HEK293T (cell line): ENCODE measurements at regions not wholly inside any gene's neighbourhood (a gene's known extent, or its start where the extent isn't known, plus 50 kb on each side); places are given as distances from the start of the nearest gene placed in this dataset.

ENCODE experiments used
- ARNT ChIP-seq: fragments of 450-650 bp; IDR thresholded peaks from 2 replicates; pipeline ENCODE4 v1.6.1; 2017; ENCODE audit warnings: mild to moderate bottlenecking
- BHLHE40 ChIP-seq: fragments of 450-650 bp; IDR thresholded peaks from 2 replicates; pipeline ENCODE4 v1.6.1; 2016; ENCODE audit warnings: mild to moderate bottlenecking, moderate library complexity, borderline replicate concordance
- CTBP1 ChIP-seq: fragments of 450-650 bp; IDR thresholded peaks from 2 replicates; pipeline ENCODE4 v1.6.1; 2016; ENCODE audit warnings: borderline replicate concordance
- ELF4 ChIP-seq: fragments of 450-650 bp; IDR thresholded peaks from 2 replicates; pipeline ENCODE4 v1.6.1; 2017; ENCODE audit warnings: antibody characterized with exemption
- FOXA1 ChIP-seq: fragments of 450-650 bp; IDR thresholded peaks from 2 replicates; pipeline ENCODE4 v1.6.1; 2016; ENCODE audit warnings: mild to moderate bottlenecking
- FOXK2 ChIP-seq: fragments of 450-650 bp; IDR thresholded peaks from 2 replicates; pipeline ENCODE4 v1.6.1; 2016; ENCODE audit warnings: mild to moderate bottlenecking
- FOXM1 ChIP-seq: fragments of 450-650 bp; IDR thresholded peaks from 2 replicates; pipeline ENCODE4 v1.6.1; 2017; ENCODE audit warnings: mild to moderate bottlenecking, borderline replicate concordance
- HDGF ChIP-seq: fragments of 450-650 bp; IDR thresholded peaks from 2 replicates; pipeline ENCODE4 v1.6.1; 2017; ENCODE audit warnings: antibody characterized with exemption, borderline replicate concordance
- L3MBTL2 ChIP-seq: fragments of 450-650 bp; conservative IDR thresholded peaks from 2 replicates; pipeline ENCODE4 v1.6.1; 2016; ENCODE audit warnings: mild to moderate bottlenecking
- PKNOX1 ChIP-seq: fragments of 450-650 bp; IDR thresholded peaks from 2 replicates; pipeline ENCODE4 v1.6.1; 2016
- SP1 ChIP-seq: fragments of 450-650 bp; IDR thresholded peaks from 2 replicates; pipeline ENCODE4 v1.6.1; 2017
- SUZ12 ChIP-seq: fragments of 450-650 bp; IDR thresholded peaks from 2 replicates; pipeline ENCODE4 v1.6.1; 2016; ENCODE audit warnings: mild to moderate bottlenecking
- TARDBP ChIP-seq: fragments of 450-650 bp; IDR thresholded peaks from 2 replicates; pipeline ENCODE4 v1.6.1; 2016
- ZNF384 ChIP-seq: fragments of 450-650 bp; IDR thresholded peaks from 2 replicates; pipeline ENCODE4 v1.6.1; 2016

DNA sequence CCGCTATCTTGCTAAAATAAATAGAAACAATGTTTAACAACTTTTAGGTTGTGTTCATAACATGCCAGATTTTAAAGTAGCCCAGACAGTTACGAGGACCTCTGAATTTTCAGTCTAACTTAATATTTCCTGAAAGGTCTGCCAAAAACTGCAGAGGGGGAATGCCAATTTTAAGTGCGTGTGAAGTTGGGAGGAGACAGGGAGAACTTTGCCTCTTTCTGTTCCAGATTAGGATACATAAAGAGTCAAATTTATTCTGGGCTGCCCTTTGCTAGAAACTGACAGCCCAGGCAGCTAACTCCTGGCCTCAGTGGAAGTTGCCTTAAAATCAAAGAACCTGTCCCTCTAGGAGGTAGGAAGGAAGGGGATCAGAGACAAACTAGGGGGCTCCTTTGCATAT is 52.3 kb upstream of the PIP4K2A start:
- TF ChIP-seq SUZ12 (no peak), ARNT (no peak), FOXA1 (no peak), L3MBTL2 (no peak), HDGF (no peak), FOXM1 (no peak), BHLHE40 (no peak), ELF4 (no peak), ZNF384 (no peak), SP1 (no peak), PKNOX1 (no peak), TARDBP (no peak), FOXK2 (no peak), CTBP1 (no peak)
